ENCODE measurements at regions not wholly inside any gene's neighbourhood (a gene's known extent, or its start where the extent isn't known, plus 50 kb on each side); places are given as distances from the start of the nearest gene placed in this dataset.

DNA sequence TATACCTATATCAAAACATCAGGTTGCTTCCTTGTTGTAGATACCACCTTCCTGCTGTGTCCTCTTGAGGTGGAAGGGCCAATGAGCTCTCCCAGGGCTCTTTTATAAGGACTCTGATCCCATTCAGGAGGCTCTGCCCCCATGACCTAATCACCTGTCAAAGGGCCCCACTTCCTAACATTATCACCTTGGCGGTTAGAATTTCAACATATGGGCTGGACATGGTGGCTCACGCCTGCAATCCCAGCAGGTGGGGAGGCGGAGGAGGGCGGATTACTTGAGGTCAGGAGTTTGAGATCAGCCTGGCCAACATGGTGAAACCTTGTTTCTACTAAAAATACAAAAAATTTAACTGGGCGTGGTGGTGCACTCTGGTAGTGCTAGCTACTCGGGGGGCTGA is 86.4 kb downstream of the HAPSTR1 start:
- intact Hi-C loops (cut with DNase I, micrococcal nuclease), result no loop called here
- DNase-seq, result no peak
- TF ChIP-seq, protein P1, sequence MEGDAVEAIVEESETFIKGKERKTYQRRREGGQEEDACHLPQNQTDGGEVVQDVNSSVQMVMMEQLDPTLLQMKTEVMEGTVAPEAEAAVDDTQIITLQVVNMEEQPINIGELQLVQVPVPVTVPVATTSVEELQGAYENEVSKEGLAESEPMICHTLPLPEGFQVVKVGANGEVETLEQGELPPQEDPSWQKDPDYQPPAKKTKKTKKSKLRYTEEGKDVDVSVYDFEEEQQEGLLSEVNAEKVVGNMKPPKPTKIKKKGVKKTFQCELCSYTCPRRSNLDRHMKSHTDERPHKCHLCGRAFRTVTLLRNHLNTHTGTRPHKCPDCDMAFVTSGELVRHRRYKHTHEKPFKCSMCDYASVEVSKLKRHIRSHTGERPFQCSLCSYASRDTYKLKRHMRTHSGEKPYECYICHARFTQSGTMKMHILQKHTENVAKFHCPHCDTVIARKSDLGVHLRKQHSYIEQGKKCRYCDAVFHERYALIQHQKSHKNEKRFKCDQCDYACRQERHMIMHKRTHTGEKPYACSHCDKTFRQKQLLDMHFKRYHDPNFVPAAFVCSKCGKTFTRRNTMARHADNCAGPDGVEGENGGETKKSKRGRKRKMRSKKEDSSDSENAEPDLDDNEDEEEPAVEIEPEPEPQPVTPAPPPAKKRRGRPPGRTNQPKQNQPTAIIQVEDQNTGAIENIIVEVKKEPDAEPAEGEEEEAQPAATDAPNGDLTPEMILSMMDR (IDR thresholded peaks at IDR 0.05), result no peak
- Histone ChIP-seq H3K36me3 (ENCODE audit: low read depth) (no peaks in the 10 kb centered on the region), H3K4me3 (no peak overlapping the region), H3K4me1 (ENCODE audit: low read depth) (no peaks in the 10 kb centered on the region), H3K9me3 (no peaks in the 10 kb centered on the region)
- ATAC-seq, result no peak

DNA sequence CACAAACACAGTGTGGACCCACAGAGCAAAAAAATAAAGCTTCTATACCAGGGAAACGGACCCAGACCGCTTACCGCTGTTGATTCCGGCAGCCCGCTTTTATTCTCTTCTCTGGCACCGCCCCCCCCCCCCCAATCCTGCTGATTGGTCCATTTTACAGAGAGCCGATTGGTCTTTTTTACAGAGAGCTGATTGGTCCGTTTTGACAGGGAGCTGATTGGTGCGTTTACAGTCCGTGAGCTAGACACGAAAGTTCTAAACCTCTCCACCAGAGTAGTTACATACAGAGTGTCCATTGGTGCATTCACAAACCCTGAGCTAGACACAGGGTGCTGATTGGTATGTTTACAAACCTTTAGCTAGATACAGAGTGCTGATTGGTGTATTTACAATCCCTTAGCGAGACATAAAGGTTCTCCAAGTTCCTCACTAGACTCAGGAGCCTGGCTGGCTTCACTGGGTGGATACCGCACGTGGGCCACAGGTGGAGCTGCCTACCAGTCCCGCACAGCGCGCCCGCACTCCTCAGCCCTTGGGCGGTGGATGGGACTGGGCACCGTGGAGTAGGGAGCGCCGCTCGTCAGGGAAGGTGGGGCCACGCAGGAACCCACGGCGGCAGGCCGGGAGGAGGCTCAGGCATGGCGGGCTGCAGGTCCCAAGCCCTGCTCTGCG is 92.4 kb downstream of the HAPSTR1 start:
- TF ChIP-seq, protein P1 (IDR thresholded peaks at IDR 0.05), result no peak
- Histone ChIP-seq H3K36me3 (ENCODE audit: low read depth) (no peaks in the 10 kb centered on the region), H3K9me3 (no peaks in the 10 kb centered on the region), H3K4me3 (no peak overlapping the region), H3K4me1 (ENCODE audit: low read depth) (no peaks in the 10 kb centered on the region)
- DNase-seq, result no peak
- intact Hi-C loops (cut with DNase I, micrococcal nuclease), result no loop called here
- ATAC-seq, result no peak

DNA sequence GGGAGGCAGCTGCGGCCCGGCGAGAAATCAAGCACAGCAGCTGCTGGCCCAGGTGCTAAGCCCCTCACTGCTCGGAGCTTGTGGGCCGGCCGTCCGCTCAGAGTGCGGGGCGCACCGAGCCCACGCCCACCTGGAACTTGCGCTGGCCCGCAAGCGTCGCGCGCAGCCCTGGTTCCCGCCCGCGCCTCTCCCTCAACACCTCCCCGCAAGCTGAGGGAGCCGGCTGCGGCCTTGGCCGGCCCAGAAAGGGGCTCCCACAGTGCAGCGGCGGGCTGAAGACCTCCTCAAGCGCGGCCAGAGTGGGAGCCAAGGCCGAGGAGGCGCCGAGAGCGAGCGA is 92.9 kb downstream of the HAPSTR1 start:
- TF ChIP-seq, protein P1 (IDR thresholded peaks at IDR 0.05), result no peak
- Histone ChIP-seq H3K4me1 (ENCODE audit: low read depth) (no peaks in the 10 kb centered on the region), H3K9me3 (no peaks in the 10 kb centered on the region), H3K4me3 (no peak overlapping the region), H3K36me3 (ENCODE audit: low read depth) (no peaks in the 10 kb centered on the region)
- intact Hi-C loops (cut with DNase I, micrococcal nuclease), result no loop called here
- DNase-seq (no peak), ATAC-seq (no peak)

DNA sequence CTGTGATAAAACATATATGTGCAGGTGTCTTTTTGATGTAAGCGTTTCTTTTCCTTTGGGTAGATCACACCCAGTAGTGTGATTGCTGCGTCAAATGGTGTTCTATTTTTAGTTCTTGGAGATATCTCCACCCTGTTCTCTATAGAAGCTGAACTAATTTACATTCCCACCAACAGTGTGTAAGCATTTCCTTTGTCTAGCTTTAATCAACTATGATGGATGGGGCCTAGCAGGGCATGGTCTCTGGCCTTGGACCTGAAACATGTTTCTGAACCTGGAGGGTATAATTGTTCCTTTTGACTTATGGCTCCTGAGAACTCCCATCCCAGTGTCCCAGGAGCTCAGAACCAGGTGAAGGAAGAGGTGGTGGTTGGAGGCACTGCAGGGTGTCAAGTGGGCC is 93.9 kb downstream of the HAPSTR1 start:
- Histone ChIP-seq H3K9me3 (no peaks in the 10 kb centered on the region), H3K4me1 (ENCODE audit: low read depth) (no peaks in the 10 kb centered on the region), H3K4me3 (no peak overlapping the region), H3K36me3 (ENCODE audit: low read depth) (no peaks in the 10 kb centered on the region)
- intact Hi-C loops (cut with DNase I, micrococcal nuclease), result no loop called here
- DNase-seq (no peak), ATAC-seq (no peak)
- TF ChIP-seq, protein P1 (IDR thresholded peaks at IDR 0.05), result no peak

- no peak for ATAC-seq
- no peak for DNase-seq
- no peaks in the 10 kb centered on the region for H3K36me3 ChIP-seq (ENCODE audit: low read depth)
- intact Hi-C loops (cut with DNase I, micrococcal nuclease), result no loop called here
- no peaks in the 10 kb centered on the region for H3K9me3 ChIP-seq
- TF ChIP-seq, protein P1 (IDR thresholded peaks at IDR 0.05), result no peak
- H3K4me3 ChIP-seq, result no peak overlapping the region
- no peaks in the 10 kb centered on the region for H3K4me1 ChIP-seq (ENCODE audit: low read depth)
These were observed 94.6 kb downstream of the HAPSTR1 start for GRCh38 chr16:9186061-9186460.

GRCh38 chr16:9188721-9189120 is 97.3 kb downstream of the HAPSTR1 start:
- intact Hi-C loops (cut with DNase I, micrococcal nuclease), result no loop called here
- Histone ChIP-seq H3K9me3 (no peaks in the 10 kb centered on the region), H3K36me3 (ENCODE audit: low read depth) (no peaks in the 10 kb centered on the region), H3K4me1 (ENCODE audit: low read depth) (no peaks in the 10 kb centered on the region), H3K4me3 (no peak overlapping the region)
- ATAC-seq (no peak), DNase-seq (no peak)
- TF ChIP-seq, protein P1 (IDR thresholded peaks at IDR 0.05), result no peak

Data from mucosa of descending colon (tissue), 3 donors.